ENCODE measurements at regions not wholly inside any gene's neighbourhood (a gene's known extent, or its start where the extent isn't known, plus 50 kb on each side); places are given as distances from the start of the nearest gene placed in this dataset.

GRCh38 chr1:87644033-87644578, 315.4 kb downstream of the LMO4 start:
- H3K27ac Mint-ChIP-seq (ENCODE audit: low read depth, unreplicated experiment), result no peak overlapping the region
- no TSS peak for BruUV-seq (replicated peaks)
- H3K4me1 Mint-ChIP-seq (ENCODE audit: insufficient read depth, unreplicated experiment), result no peaks in the 10 kb centered on the region
- H3K9me3 Mint-ChIP-seq (ENCODE audit: unreplicated experiment), result no peaks in the 10 kb centered on the region
- H3K4me3 Mint-ChIP-seq (ENCODE audit: unreplicated experiment), result no peak overlapping the region
- H3K36me3 Mint-ChIP-seq (ENCODE audit: insufficient read depth, unreplicated experiment), result peaks cover 4% of the 10 kb centered on the region
- no peak for DNase-seq (ENCODE audit: unreplicated experiment)
- no peaks in the 10 kb centered on the region for H3K27me3 Mint-ChIP-seq (ENCODE audit: insufficient read depth, unreplicated experiment)
- intact Hi-C loops (cut with micrococcal nuclease), result no loop called here
- TF ChIP-seq CTCF (IDR thresholded peaks at IDR 0.05; ENCODE audit: unreplicated experiment), result no peak
- ChIA-PET CTCF (interaction anchor here (0.6 to 1.0 kb wide), 2 partner anchors 41 to 309 kb away, joined by 3 read pairs; no protein-coding TSS in a partner anchor), POLR2A (interaction anchor here (0.6 kb wide), 2 partner anchors 31 to 1042 kb away, joined by 3 to 4 read pairs; no protein-coding TSS in a partner anchor)

- ChIA-PET POLR2A (interaction anchor here (0.8 to 0.9 kb wide), 2 partner anchors 13 to 302 kb away, joined by 3 read pairs; no protein-coding TSS in a partner anchor), CTCF (interaction anchor here (0.6 to 1.0 kb wide), 3 partner anchors 41 to 521 kb away, joined by 3 to 5 read pairs (median 3); no protein-coding TSS in a partner anchor)
- intact Hi-C loops (cut with micrococcal nuclease), result no loop called here
- Mint-ChIP-seq H3K36me3 (ENCODE audit: insufficient read depth, unreplicated experiment) (no peaks in the 10 kb centered on the region), H3K27me3 (ENCODE audit: insufficient read depth, unreplicated experiment) (no peaks in the 10 kb centered on the region), H3K4me1 (ENCODE audit: insufficient read depth, unreplicated experiment) (no peaks in the 10 kb centered on the region), H3K9me3 (ENCODE audit: unreplicated experiment) (no peaks in the 10 kb centered on the region), H3K27ac (ENCODE audit: low read depth, unreplicated experiment) (no peak overlapping the region), H3K4me3 (ENCODE audit: unreplicated experiment) (no peak overlapping the region)
- TF ChIP-seq CTCF (IDR thresholded peaks at IDR 0.05; ENCODE audit: unreplicated experiment), result no peak
- DNase-seq (ENCODE audit: unreplicated experiment), result peak; percentile 38
- BruUV-seq (replicated peaks), result no TSS peak
Measured at GRCh38 chr1:87644579-87645190, 316.0 kb downstream of the LMO4 start.

GRCh38 chr1:87647430-87648177, 318.9 kb downstream of the LMO4 start:
- Mint-ChIP-seq H3K9me3 (ENCODE audit: unreplicated experiment) (no peaks in the 10 kb centered on the region), H3K27ac (ENCODE audit: low read depth, unreplicated experiment) (no peak overlapping the region), H3K27me3 (ENCODE audit: insufficient read depth, unreplicated experiment) (no peaks in the 10 kb centered on the region), H3K4me3 (ENCODE audit: unreplicated experiment) (no peak overlapping the region), H3K4me1 (ENCODE audit: insufficient read depth, unreplicated experiment) (no peaks in the 10 kb centered on the region), H3K36me3 (ENCODE audit: insufficient read depth, unreplicated experiment) (no peaks in the 10 kb centered on the region)
- no TSS peak for BruUV-seq (replicated peaks)
- DNase-seq (ENCODE audit: unreplicated experiment), result no peak
- intact Hi-C loops (cut with micrococcal nuclease), result no loop called here
- no peak for TF ChIP-seq CTCF (IDR thresholded peaks at IDR 0.05; ENCODE audit: unreplicated experiment)
- ChIA-PET POLR2A (no interaction called here), CTCF (no interaction called here)

- no peak for DNase-seq (ENCODE audit: unreplicated experiment)
- CTCF ChIA-PET, result interaction anchor here (0.7 kb wide), 1 partner anchor 22 kb away, joined by 3 read pairs; no protein-coding TSS in a partner anchor
- no peak for TF ChIP-seq CTCF (IDR thresholded peaks at IDR 0.05; ENCODE audit: unreplicated experiment)
- POLR2A ChIA-PET, result no interaction called here
- no peaks in the 10 kb centered on the region for H3K9me3 Mint-ChIP-seq (ENCODE audit: unreplicated experiment)
- H3K36me3 Mint-ChIP-seq (ENCODE audit: insufficient read depth, unreplicated experiment), result no peaks in the 10 kb centered on the region
- no peak overlapping the region for H3K4me3 Mint-ChIP-seq (ENCODE audit: unreplicated experiment)
- H3K27ac Mint-ChIP-seq (ENCODE audit: low read depth, unreplicated experiment), result no peak overlapping the region
- intact Hi-C loops (cut with micrococcal nuclease), result no loop called here
- no TSS peak for BruUV-seq (replicated peaks)
- no peaks in the 10 kb centered on the region for H3K4me1 Mint-ChIP-seq (ENCODE audit: insufficient read depth, unreplicated experiment)
- no peaks in the 10 kb centered on the region for H3K27me3 Mint-ChIP-seq (ENCODE audit: insufficient read depth, unreplicated experiment)
Measured at GRCh38 chr1:87648323-87649119, 319.8 kb downstream of the LMO4 start.

Data from MCF 10A (cell line).